ENCODE measurements at regions not wholly inside any gene's neighbourhood (a gene's known extent, or its start where the extent isn't known, plus 50 kb on each side); places are given as distances from the start of the nearest gene placed in this dataset.

DNA sequence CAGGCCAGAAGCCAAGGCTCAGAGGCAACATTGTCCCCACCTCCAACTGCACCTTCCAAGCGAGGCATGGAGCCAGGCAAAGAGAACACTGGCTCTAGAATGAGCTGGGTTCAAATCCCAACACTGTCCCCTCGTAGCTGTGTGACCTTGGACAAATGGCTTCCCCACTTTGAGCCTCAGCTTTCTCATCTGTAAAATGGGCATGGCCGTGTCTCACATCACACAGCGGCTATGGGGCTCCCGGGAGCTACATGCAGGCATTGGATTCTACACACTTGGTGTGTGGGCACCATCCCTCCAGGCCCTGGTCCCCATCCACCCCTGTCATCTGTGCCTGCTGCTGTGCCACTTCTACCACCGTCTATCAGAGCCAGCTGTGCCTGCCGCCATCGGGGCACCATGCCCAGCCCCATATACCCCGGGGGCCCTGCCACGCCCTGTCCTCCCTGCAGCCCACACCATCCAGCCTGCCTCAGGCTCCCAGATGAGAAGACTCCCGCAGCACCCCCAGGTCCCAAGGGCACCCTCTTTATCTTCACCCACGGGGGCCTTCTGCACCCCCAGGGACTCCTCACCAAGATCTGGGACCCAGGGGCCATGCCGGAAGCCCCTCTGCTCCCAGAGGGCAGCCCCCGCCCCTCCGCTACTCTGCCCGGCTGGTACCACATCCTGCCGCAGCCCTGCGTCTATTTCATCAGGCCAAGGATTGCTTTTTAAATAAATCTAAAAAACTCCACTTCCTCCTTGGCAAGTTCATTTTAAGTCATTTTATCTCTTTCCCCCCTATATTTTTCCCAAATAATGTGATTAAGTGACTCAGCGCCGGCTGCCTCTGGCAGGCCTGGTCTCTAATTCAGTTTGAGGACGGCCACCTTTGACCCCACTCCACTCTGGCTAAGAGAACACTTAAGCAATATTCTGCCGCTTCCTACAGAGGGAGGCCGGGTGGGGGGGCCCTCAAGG is 107.8 kb upstream of the TARDBP start:
- TF ChIP-seq BACH2 (CRISPR knock-in tag; IDR thresholded peaks at IDR 0.05; ENCODE audit: borderline replicate concordance) = no peak
- TF ChIP-seq, protein P1, sequence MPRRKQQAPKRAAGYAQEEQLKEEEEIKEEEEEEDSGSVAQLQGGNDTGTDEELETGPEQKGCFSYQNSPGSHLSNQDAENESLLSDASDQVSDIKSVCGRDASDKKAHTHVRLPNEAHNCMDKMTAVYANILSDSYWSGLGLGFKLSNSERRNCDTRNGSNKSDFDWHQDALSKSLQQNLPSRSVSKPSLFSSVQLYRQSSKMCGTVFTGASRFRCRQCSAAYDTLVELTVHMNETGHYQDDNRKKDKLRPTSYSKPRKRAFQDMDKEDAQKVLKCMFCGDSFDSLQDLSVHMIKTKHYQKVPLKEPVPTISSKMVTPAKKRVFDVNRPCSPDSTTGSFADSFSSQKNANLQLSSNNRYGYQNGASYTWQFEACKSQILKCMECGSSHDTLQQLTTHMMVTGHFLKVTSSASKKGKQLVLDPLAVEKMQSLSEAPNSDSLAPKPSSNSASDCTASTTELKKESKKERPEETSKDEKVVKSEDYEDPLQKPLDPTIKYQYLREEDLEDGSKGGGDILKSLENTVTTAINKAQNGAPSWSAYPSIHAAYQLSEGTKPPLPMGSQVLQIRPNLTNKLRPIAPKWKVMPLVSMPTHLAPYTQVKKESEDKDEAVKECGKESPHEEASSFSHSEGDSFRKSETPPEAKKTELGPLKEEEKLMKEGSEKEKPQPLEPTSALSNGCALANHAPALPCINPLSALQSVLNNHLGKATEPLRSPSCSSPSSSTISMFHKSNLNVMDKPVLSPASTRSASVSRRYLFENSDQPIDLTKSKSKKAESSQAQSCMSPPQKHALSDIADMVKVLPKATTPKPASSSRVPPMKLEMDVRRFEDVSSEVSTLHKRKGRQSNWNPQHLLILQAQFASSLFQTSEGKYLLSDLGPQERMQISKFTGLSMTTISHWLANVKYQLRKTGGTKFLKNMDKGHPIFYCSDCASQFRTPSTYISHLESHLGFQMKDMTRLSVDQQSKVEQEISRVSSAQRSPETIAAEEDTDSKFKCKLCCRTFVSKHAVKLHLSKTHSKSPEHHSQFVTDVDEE (CRISPR knock-in tag; IDR thresholded peaks at IDR 0.05) = 0 out of 2 replicates have a peak, but pooled peaks have one; percentile 52
- TF ChIP-seq TOX (CRISPR knock-in tag; IDR thresholded peaks at IDR 0.05; ENCODE audit: borderline replicate concordance) = no peak
- TF ChIP-seq ARNTL (CRISPR knock-in tag; IDR thresholded peaks at IDR 0.05; ENCODE audit: borderline replicate concordance, low read depth) = no peak
- no peak for TF ChIP-seq OSR1 (CRISPR knock-in tag; IDR thresholded peaks at IDR 0.05)
- peak; percentile 52; the same call in 1 of the 2 replicates for TF ChIP-seq TCF4 (CRISPR knock-in tag; IDR thresholded peaks at IDR 0.05; ENCODE audit: borderline replicate concordance)
- TF ChIP-seq CSDC2 (CRISPR knock-in tag; IDR thresholded peaks at IDR 0.05) = no peak
- TF ChIP-seq, protein P2, sequence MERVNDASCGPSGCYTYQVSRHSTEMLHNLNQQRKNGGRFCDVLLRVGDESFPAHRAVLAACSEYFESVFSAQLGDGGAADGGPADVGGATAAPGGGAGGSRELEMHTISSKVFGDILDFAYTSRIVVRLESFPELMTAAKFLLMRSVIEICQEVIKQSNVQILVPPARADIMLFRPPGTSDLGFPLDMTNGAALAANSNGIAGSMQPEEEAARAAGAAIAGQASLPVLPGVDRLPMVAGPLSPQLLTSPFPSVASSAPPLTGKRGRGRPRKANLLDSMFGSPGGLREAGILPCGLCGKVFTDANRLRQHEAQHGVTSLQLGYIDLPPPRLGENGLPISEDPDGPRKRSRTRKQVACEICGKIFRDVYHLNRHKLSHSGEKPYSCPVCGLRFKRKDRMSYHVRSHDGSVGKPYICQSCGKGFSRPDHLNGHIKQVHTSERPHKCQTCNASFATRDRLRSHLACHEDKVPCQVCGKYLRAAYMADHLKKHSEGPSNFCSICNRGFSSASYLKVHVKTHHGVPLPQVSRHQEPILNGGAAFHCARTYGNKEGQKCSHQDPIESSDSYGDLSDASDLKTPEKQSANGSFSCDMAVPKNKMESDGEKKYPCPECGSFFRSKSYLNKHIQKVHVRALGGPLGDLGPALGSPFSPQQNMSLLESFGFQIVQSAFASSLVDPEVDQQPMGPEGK (CRISPR knock-in tag; IDR thresholded peaks at IDR 0.05; ENCODE audit: borderline replicate concordance) = peak; percentile 71; the same call in 1 of the 2 replicates
- TF ChIP-seq ZFP30 (CRISPR knock-in tag; IDR thresholded peaks at IDR 0.05) = no peak
